Heart left ventricle (tissue), 13 donors: ENCODE measurements at regions not wholly inside any gene's neighbourhood (a gene's known extent, or its start where the extent isn't known, plus 50 kb on each side); places are given as distances from the start of the nearest gene placed in this dataset.

Source experiments
- POLR2A ChIP-seq, 2 donors: fragments of 450-650 bp; IDR thresholded peaks; one replicate each; pipeline ENCODE4 v1.6.1; 2017; ENCODE audit warnings: antibody characterized with exemption in 2 of 2, mild to moderate bottlenecking in 2 of 2, moderate library complexity in 2 of 2
- TF ChIP-seq, protein P1 (sequence below), 12 donors: fragments of 200-600 bp; sonication (generic) in 4 of 12; IDR thresholded peaks; one replicate each; pipeline versions ENCODE4 v1.5.0 to v1.8.0; 2018 to 2022; ENCODE audit warnings: antibody characterized with exemption in 12 of 12, mild to moderate bottlenecking in 5 of 12
- donor health status: ischemic (EF 13 %, LVEDD 7.1; RV severe dilation, severe dysfunction).
- donor health status: DM: no; HTN: yes; CAD: no.
- donor health status: DM: no; HTN: no; CAD: no.
- donor health status: ischemic (EF 25% LVEDD 6.9; RV normal size, moderate dysfunction).
- donor health status: ischemic (EF 25% LVEDD 5.7; RV mildly dilated, moderate dysfunction).
- donor health status: ischemic (EF 35%, LVEDD 5.7; RV mildly dilated, moderate dysfunction).
- donor health status: nonischemic (EF 11% LVEDD 7.7; RV severe dilation, severe dysfunction).
- donor health status: DM: yes; HTN: yes; CAD: no.
- donor health status: PGD.
- donor health status: ischemic (EF 29% LVEDD 5.4; RV normal size, mild dysfunction).
- donor health status: nonischemic (EF 23%, LVEDD 6.1; RV moderate dilation, normal function).

DNA sequence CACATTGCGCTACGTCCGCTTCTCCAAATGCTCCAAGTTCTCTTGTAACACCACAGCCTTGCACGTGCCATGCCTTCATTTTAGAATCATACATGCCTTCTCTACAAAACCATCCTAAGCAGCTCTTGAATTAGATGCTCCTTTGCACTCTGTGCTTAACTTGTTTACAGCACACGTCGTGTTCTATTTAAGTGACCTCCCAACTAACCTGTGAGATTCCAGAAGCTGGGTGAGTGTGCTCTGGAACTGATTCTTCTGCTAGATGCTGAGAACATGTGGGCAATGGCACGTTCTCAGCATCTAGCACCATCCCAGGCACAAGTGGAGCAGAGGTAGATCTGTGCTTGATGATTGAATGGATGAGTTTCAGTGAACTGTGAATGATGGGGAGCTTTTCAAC lies 100.0 kb upstream of the NEDD9 start:
- TF ChIP-seq POLR2A (IDR thresholded peaks at IDR 0.05) = no peak
- TF ChIP-seq, protein P1, sequence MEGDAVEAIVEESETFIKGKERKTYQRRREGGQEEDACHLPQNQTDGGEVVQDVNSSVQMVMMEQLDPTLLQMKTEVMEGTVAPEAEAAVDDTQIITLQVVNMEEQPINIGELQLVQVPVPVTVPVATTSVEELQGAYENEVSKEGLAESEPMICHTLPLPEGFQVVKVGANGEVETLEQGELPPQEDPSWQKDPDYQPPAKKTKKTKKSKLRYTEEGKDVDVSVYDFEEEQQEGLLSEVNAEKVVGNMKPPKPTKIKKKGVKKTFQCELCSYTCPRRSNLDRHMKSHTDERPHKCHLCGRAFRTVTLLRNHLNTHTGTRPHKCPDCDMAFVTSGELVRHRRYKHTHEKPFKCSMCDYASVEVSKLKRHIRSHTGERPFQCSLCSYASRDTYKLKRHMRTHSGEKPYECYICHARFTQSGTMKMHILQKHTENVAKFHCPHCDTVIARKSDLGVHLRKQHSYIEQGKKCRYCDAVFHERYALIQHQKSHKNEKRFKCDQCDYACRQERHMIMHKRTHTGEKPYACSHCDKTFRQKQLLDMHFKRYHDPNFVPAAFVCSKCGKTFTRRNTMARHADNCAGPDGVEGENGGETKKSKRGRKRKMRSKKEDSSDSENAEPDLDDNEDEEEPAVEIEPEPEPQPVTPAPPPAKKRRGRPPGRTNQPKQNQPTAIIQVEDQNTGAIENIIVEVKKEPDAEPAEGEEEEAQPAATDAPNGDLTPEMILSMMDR (IDR thresholded peaks at IDR 0.05) = no peak
